ENCODE measurements at regions not wholly inside any gene's neighbourhood (a gene's known extent, or its start where the extent isn't known, plus 50 kb on each side); places are given as distances from the start of the nearest gene placed in this dataset.

DNA sequence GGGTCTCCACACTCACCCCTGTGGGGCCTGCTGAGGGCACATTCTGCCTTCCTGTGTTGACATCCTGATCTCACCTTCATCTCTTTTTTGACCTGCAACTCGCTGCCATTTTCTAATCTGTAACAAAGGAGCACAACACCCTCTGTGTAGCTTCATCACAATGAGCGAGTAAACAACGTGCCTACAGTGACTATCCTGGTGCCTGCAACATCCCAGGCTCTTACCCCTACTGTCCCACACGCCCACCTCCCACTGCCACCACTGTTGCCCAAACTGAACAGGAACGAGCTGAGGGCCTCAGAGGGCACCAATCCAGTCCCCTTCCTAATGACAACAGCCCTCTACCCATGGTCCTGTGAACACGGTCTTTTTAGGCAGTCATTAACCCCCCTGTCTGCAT is 102.2 kb upstream of the GJB6 start:
- Histone ChIP-seq H3K27ac (no peak overlapping the region), H3K9me3 (no peaks in the 10 kb centered on the region), H3K27me3 (no peaks in the 10 kb centered on the region), H3K4me1 (peaks cover 0 to 7% (median 0%) of the 10 kb centered on the region in 12 donors), H3K36me3 (no peaks in the 10 kb centered on the region), H3K4me3 (no peak overlapping the region)
- DNase-seq (no peak), ATAC-seq (no peak)
- intact Hi-C loops (cut with DNase I): no loop called here
- 79 to 88% (median 84%) methylated on average over 6 of the region's 6 CpGs for WGBS, 4 donors
- TF ChIP-seq, protein P1, sequence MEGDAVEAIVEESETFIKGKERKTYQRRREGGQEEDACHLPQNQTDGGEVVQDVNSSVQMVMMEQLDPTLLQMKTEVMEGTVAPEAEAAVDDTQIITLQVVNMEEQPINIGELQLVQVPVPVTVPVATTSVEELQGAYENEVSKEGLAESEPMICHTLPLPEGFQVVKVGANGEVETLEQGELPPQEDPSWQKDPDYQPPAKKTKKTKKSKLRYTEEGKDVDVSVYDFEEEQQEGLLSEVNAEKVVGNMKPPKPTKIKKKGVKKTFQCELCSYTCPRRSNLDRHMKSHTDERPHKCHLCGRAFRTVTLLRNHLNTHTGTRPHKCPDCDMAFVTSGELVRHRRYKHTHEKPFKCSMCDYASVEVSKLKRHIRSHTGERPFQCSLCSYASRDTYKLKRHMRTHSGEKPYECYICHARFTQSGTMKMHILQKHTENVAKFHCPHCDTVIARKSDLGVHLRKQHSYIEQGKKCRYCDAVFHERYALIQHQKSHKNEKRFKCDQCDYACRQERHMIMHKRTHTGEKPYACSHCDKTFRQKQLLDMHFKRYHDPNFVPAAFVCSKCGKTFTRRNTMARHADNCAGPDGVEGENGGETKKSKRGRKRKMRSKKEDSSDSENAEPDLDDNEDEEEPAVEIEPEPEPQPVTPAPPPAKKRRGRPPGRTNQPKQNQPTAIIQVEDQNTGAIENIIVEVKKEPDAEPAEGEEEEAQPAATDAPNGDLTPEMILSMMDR (IDR thresholded peaks at IDR 0.05): no peak
- no peak for TF ChIP-seq POLR2A (IDR thresholded peaks at IDR 0.05)

DNA sequence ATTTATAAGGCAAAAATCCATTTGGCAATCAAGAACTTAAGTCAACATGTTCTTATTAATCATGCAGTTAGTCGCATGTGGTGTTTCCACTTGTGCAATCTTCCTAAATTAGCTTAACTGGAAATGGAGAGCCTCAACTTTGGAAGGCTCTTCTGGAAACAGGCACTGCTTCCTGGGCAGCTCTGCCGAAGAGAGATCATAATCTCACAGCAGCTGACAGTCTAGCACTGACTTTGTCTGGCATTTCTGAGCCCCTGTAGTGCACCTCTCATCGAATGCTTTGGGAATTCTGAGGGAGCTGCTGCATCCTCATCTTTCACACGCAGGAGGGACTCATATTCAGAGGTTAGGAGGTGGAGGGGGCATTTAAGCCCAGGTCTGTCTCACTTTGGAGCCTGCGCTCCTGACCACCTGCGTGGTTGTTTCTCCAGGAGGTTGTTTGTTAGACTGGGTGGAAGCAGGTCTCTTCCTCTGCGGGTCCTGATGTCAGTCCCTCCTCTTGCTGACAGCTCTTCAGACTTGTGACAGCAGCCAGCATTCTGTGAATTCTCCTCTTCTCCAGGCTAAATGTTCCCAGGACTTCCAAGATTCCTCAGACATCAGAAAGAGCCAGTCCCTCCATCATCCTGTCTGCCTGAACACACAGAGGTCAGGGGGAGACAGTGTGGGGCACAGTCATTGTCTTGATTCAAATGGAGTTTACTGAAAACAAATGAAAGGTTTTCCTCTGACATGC is 100.4 kb upstream of the GJB6 start:
- H3K4me3 ChIP-seq: no peak overlapping the region

DNA sequence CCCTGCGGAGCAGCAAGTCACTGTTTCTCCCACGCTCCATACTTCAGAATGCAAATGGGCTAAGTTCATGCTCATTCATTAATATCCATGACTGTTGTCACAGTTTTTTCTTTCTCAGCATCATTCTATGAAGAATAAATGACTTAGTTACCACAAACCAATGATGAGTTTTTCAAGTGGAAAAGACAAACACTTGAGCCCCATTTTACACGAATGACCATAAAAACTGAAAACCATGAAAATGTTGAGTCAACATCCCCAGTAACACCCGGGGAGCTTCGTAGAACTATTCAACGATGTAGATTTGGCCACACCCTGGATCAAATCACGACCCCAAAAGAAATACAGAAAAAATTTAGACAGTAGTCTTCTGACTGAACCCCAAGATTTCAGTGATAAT is 99.8 kb upstream of the GJB6 start:
- Histone ChIP-seq H3K4me3 (no peak overlapping the region), H3K27ac (no peak overlapping the region), H3K4me1 (peaks cover 0 to 7% (median 0%) of the 10 kb centered on the region in 12 donors), H3K27me3 (no peaks in the 10 kb centered on the region), H3K36me3 (no peaks in the 10 kb centered on the region), H3K9me3 (peaks cover 0 to 7% (median 0%) of the 10 kb centered on the region in 12 donors)
- intact Hi-C loops (cut with DNase I): no loop called here
- TF ChIP-seq POLR2A (IDR thresholded peaks at IDR 0.05): no peak
- TF ChIP-seq, protein P1 (IDR thresholded peaks at IDR 0.05): no peak
- ATAC-seq: no peak
- 79 to 87% (median 82%) methylated on average over 7 of the region's 7 CpGs for WGBS, 4 donors
- no peak for DNase-seq

More for the DNA sequence above, 100.4 kb upstream of the GJB6 start:
- H3K4me1 ChIP-seq: peaks cover 0 to 7% (median 0%) of the 10 kb centered on the region in 12 donors
- TF ChIP-seq, protein P1 (IDR thresholded peaks at IDR 0.05): no peak
- no peak for TF ChIP-seq POLR2A (IDR thresholded peaks at IDR 0.05)
- no peak overlapping the region for H3K27ac ChIP-seq
- ATAC-seq: peak in 3 of 4 donors; percentile 51 to 69 (median 52)
- intact Hi-C loops (cut with DNase I): no loop called here
- H3K36me3 ChIP-seq: no peaks in the 10 kb centered on the region
- WGBS, 4 donors: 30 to 49% (median 34%) methylated on average over 7 of the region's 7 CpGs
- DNase-seq: no peak
- peaks cover 0 to 6% (median 0%) of the 10 kb centered on the region in 12 donors for H3K9me3 ChIP-seq
- no peaks in the 10 kb centered on the region for H3K27me3 ChIP-seq

DNA sequence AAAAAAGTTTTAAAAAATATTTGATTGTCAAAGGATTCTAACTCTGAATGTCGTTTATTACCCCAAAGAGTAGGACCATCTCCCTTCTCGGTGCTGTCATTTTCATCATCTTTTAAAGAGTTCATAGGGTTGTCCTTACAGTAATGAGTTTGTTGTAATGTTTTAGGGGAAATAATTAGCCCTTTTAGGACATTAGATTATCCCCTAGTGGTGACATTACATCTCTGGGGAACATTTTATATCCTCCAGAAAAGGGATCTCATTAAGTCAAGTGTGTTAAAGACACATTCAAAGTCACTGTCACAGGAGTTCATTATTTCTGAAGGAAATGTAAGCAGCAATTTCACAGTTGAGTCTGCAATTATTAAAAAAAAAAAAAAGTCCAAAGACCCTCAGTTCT is 99.3 kb upstream of the GJB6 start:
- WGBS, 4 donors: 77 to 83% (median 82%) methylated on average over 2 of the region's 2 CpGs
- ATAC-seq: no peak
- intact Hi-C loops (cut with DNase I): no loop called here

More for the DNA sequence above, 99.3 kb upstream of the GJB6 start:
- H3K4me1 ChIP-seq: peaks cover 0 to 7% (median 0%) of the 10 kb centered on the region in 12 donors
- peaks cover 0 to 7% (median 0%) of the 10 kb centered on the region in 12 donors for H3K9me3 ChIP-seq
- no peaks in the 10 kb centered on the region for H3K36me3 ChIP-seq
- H3K4me3 ChIP-seq: no peak overlapping the region
- no peaks in the 10 kb centered on the region for H3K27me3 ChIP-seq
- TF ChIP-seq, protein P1 (IDR thresholded peaks at IDR 0.05): no peak
- TF ChIP-seq POLR2A (IDR thresholded peaks at IDR 0.05): no peak
- no peak for DNase-seq
- H3K27ac ChIP-seq: no peak overlapping the region
